GM04503 (cell line): ENCODE measurements at regions not wholly inside any gene's neighbourhood (a gene's known extent, or its start where the extent isn't known, plus 50 kb on each side); places are given as distances from the start of the nearest gene placed in this dataset.

Experiments
- DNase-seq: peaks from one replicate; pipeline ENCODE4 v3.0.0-alpha.2; 2012; ENCODE audit warnings: low read depth

DNA sequence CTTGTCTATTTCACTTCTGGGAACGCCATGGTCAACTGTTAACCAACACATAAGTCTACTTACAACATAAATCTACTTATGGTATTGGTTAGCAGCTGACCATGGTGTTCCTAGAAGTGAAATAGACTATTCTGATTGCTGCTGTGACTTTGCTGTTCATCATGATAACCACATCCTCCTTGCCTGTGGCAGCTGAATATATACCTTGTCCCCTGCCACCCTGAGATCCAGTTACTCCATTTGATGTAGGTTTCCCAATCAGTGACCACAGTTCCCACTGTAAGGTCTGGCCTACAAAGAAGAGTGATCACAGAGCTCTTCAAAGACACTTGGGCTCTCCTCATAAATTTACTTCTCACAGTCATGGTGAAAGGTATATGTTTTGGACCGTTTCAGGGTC lies 66.8 kb upstream of the ALDH1A3 start:
- DNase-seq: no peak

DNA sequence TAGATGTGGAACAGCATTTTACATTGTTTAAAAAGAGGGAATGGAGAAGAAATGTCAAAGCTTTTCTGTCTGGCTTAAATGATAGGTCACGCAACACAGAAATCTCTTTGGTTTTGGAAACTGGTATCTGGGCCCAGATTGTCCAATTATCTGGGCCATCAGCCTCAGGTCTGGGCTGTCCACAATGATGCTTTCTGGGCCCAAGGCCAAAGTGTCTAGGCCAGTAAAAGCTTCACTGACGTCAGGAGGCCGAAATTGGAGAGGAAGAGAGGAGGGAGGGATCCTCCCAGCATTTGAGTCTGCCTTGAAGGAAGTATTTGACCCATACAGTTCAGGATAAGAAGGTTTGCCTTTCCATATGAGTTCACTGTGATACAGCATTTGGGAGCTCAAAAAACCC lies 60.7 kb upstream of the ALDH1A3 start:
- DNase-seq: peak; percentile 34

DNA sequence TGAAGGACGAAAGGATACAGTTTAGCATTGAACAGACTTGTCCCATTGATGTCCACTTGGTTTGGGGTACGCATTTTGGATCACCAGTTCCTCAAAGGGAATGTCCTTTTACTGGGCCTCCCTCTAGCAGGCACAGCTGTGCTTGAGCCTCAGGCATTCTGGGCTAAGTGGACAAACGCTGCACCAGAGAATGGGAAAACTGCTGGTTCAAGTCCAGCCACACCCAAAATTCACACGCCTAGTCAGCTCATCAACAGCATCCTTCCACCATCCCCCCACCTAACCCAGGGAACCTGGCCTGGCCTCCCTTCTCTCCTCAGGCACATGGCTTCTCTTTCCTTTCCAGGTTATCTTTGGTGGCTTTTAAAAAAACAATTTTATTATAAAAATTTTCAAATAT lies 59.1 kb upstream of the ALDH1A3 start:
- no peak for DNase-seq

DNA sequence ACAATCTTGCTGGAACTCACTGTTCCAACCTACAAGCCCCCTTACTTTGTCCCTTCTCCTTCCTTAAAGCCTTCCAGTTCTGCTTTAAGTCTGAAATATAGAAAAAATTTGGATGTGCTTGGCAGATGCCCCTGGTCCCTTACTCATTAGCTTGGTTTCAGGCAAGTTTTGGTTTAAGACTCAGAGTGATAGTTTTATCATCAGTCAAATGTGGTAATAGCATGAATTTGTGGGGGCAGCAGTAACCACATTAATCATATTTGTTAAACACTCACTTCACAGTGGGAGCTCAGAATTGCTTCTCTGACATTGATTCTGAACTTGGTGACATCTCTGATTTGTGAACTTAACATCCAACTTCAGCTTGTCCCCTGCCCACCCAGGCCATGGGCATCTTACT lies 58.3 kb upstream of the ALDH1A3 start:
- DNase-seq: no peak

DNA sequence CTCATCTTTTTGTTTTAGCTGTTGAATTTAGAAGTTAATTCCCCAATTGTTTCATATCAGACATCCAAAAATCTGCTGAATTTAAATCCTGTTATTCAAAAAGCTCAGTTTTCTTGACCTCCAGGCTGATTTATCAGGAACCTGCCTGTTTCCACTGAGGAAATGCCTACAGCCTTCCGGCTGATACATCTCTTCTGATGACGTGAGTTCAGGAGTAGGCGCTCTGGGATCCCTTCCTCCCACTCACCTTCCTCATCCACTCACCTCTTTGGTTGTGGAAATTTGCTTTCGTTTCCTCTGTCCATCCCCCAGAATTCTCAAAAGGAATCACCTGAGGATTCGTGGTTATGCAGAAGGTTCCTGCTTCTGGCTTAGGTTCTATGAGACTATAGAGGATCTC lies 55.4 kb upstream of the ALDH1A3 start:
- no peak for DNase-seq

DNA sequence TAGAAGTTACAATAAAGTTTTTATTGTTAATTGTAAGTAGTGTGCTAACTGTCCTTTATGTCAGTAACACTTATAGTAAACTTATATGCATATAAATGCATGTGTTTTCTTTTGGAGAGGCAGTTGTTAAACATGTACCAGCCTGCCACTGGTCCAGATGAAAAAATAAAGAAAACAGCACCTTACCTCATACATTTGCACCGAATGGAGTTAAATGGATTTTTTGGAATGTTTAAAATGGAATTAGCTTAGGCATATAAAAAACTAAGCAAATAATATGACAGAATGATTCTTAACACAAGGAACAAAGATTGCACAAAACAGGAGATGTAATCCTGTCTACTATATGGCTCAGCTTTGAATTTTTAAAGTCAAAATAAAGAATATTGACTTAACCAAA lies 50.2 kb upstream of the ALDH1A3 start:
- no peak for DNase-seq
